ENCODE measurements at regions not wholly inside any gene's neighbourhood (a gene's known extent, or its start where the extent isn't known, plus 50 kb on each side); places are given as distances from the start of the nearest gene placed in this dataset.

DNA sequence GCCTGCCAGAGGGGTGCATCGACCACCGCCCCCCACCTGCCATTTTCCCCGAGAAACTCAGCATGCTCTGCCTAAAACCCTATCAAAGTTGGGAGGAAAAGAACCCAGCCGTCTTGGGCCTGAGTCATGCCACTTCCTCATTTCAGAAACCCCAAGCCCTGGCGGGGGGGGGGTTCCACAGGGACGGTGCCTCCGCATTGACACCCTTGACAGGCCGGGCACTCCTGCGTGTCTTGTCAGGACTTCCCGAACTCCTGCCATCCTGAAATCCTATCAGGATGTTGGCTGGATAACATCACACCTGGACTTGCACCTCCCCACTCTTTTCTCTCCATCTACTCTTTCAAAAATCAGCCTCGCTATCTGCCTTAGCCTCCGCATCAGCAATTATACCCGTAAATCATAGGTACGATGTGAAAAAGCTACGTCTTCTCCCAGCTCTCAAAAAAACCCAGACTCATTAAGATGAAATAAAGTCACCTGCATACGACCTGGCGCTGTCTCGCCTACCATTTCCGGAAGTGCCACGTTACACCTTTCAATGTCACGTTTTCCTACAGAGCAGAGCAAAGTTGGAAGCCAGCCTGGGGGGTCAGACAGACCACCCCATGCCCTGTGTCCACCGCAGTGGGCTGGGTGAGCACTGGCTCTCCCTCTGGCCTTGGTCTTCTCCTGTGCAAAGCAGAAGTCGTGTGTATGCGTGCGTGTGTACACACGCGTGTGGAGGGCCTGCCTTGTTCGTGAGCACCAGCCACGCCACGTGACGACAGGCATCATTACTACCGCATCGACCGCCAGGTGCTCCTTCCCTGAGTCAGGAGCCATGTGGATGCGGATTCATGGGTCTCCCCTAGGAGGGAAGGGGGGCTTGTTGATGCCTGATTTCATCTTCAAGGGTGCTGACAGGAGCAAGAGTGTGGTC lies 96.7 kb downstream of the RFLNA start:
- no peak for DNase-seq

DNA sequence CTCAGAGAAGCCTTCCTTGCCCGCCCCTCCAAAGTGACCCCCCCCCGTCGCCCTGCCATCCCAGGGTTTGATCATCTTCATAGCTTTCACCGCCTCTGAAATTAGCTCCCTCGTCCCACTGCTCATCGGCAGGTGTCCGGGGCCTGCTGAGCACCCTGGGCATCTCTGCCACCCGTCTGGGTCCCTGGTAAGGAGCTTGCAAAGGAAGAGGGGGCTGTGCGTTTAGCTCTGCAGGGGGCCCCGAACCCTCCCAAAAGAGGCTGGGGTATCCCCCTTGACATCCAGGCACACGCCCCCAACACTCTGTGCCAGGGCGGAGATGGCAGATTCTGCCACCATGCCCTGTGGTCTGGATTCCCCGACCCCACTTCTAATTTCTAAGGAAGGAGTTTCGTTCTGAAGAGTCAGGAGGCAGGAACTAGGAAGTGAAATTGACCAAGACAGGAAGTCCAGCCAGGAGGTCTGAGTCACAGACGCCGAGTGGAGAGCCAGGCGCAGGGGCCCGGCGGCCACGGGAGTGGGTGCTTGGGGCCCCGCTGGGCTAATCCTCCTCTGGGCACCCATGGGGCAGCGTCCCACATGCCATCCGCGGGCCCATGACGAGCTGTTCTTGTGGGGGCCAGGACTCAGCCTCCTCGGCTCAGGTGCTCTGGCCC lies 95.7 kb downstream of the RFLNA start:
- no peak for DNase-seq

- no peak for DNase-seq
These were observed 95.0 kb downstream of the RFLNA start for GRCh38 chr12:124389725-124390441.

DNA sequence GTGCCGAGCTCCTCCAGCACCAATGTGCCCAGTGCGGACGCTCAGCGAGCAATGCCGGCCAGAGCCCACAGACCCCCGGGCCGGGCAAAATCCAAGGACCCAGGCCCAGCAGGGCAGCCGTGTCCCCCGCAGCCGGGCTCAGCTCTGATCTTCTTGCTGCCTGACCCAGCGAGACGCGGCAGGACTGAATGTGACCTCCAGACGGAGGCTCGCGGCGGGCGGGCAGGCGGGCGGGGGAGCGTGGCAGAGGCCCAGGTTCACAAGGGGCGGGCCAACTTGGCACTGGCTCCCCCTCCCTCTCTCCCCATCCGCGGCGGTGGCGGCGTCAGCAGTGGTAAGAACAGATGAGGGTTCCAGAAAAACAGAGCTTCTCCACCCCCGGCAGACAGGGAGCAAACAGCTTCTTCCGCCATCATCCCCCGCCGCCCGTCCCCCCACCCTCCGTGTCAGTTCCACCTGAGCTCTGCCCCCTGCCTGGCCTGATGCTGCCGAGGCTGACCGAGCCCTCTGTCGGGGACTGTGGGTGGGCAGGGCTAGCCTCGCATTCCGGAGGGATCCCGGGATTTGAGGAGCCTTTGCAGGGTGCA lies 94.3 kb downstream of the RFLNA start:
- no peak for DNase-seq

DNA sequence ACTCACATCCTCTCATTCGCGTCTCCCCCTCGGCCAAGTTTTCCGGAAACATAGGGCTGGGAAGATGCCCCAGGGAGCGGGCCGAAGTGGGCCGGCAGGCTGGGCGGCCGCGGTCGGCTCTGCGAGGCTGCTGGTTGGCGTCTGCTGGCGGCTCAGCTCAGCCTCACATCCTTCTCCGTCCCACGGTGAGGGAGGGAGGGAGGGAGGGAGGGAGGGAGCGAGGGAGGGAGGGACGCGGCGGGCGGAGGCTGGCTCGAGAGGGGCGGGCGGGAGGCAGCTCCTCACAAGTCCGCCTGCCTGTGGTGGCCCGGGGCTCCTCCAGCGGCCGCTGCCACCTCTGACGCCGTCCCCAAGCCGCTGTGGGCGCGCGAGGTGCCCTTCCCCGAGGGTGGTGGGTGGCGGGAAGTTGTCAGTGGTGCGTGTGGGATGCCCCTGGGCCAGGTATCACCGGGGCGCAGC lies 93.8 kb downstream of the RFLNA start:
- no peak for DNase-seq

DNA sequence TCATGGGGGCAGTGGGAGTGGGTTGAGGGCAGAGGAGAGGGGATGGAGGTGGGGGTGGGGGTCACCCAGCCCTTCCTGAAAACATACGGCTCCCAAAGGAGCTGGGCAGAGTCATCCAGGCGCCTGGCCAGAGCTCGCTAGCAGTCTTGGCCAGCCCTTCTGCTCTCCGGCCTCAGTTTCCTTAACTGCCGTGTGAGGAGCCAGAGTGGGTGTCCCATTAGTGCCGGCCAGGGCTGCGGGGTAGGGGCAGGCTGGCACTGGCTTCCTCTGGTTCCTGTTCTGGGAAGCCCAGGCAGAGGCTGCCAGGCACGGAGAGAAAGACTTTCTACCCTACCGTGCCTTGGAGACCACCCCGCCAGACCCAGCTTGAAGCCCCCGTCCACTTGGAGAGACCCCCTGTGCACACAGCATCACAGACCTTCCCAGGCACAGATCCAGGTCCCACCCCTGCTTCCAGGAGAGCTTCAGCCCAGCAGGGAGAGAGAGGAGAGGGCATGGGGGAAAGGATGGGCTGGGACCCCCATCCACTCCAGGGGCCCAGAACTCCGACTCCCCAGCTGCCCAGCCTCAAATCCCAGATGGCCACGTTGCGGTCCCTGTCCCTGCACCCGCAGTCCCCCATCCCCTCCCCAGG lies 93.3 kb downstream of the RFLNA start:
- no peak for DNase-seq

DNA sequence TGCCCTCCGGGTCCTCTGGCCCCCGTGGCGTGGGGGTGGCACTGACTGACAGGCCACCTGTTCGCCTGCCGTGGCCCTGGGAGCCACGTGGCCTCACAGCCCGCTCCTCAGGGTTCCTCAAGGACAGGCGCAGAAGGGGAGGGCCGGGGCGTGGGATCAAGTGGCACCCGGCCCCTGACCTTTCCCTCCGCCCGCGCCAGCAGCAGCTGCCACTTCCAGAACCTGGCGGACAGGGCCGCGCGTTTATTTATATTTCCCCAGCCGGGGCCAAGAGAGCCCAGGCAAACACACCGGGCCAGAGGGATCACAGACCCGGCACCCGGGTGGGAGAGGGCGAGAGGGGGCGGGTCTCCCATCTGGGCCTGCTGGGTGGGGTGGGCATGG lies 92.6 kb downstream of the RFLNA start:
- no peak for DNase-seq

DNA sequence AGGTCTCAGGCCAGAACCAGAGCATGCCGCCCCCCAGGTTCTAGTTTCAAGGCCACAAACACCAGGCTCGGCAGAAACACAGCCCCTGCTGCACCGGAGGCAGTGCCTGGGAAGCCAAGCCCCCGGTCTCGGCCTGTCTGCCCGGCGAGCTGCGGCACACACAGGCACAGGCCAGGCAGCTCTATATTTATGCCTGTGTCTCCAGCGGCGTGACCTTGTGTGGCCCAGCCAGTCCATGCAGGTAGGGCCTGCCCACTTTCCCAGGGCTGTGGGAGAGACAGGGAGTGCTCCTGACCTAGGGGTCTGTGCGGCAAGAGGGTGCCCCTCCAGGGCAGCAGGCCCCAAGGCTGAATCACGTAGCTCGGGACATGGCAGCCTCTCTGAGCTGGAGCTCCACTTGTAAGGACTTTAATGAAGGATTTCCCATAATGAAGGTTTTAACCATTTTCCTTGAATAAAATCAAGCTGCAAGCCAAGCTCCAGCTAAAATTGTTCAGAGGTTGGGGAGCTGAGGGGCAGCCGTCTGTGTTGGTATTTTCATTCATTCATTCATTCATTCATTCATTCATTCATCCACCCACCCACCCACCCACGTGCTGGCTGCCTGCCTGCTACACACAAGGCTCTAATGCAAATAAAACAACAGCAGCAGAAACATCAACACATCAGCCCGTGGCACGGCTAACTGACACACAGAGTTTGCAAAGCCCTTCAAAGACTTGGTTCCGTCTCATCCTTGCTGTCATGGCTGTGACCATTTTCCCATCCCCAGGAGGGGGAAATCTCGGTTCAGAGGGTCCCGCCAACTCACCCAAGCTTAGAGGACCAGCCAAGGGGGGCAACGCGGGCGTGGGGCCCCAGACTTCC lies 92.0 kb downstream of the RFLNA start:
- DNase-seq, result no peak

GRCh38 chr12:124386059-124386458 lies 91.2 kb downstream of the RFLNA start:
- no peak for DNase-seq

DNA sequence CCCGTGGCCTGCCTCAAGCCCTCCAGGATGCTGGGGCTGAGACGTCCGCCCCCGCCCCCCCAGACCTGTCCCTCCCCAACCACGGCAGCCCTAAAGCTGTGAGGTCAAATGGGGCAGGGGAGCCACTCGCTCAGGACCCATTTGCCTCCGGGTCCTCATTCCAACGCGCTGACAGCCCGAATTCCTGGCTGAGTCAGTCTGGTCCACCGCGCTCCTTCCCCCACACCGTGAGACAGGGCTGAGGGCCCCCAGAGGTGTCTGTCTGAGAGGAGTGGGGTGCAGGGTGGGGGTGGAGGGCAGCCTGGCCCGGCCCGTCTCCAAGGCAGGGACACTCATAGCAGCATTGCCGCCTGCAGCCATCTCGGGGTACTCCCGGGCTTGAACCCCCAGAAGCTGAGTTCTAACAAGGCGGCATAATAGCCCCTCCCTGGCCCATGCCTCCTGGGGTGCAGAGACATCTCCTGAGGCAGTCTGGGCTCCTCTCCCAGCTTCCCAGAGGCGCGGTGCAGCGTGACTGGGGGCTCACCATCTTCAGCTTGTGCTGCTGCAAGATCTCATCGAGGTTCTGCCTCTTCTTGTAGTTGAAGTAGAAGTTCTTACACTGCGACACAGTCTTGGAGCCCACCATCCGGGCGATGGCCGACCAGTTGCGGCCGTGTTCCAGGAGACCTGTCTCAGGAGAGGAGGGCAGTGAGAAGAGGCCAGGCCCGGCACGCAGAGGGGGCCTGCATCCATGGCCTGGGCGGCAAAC lies 90.5 kb downstream of the RFLNA start:
- no peak for DNase-seq

GRCh38 chr12:124384299-124384894 lies 89.5 kb downstream of the RFLNA start:
- no peak for DNase-seq

GRCh38 chr12:124383028-124383427 lies 88.1 kb downstream of the RFLNA start:
- DNase-seq, result no peak

DNA sequence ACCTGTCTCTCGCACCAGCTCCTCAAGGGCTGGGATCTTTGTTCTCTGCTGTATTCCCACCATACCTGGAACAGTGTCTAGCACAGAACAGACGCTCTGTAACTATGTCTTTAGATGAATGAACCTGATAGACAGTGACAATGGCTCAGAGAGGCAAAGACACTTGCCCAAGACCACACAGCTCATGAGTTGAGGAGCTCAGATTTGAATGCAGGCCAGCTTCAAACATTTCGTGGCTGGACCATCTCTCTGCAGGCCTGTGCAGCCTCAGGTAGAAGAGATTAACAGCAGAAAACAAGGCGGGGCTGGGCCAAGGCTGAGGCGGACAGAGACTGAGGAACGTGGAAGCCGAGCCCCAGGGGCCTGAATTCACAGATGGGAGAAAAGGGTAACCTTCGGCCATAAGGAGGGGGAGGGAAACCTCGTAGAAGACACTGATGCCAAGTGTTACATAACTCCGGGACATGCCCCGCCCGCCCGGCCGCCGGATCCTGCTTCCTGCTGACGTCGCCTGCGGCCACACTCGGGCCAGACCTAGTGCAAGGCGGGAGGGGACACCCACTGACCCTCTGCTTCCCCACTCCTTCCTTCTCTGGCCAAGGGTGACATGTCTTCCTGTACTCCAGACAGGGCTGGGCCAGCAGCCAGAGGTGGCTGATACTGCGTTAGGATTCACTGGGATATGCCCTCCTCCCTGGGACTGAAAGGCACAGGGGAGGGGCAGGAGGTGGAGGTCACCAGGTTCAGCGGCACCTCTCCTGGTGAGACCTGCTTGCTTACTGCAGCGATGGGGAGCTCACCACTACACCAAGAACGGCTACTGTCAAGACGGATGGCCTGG lies 86.8 kb downstream of the RFLNA start:
- no peak for DNase-seq

- no peak for DNase-seq
These were observed 86.0 kb downstream of the RFLNA start for GRCh38 chr12:124380796-124381455.

DNA sequence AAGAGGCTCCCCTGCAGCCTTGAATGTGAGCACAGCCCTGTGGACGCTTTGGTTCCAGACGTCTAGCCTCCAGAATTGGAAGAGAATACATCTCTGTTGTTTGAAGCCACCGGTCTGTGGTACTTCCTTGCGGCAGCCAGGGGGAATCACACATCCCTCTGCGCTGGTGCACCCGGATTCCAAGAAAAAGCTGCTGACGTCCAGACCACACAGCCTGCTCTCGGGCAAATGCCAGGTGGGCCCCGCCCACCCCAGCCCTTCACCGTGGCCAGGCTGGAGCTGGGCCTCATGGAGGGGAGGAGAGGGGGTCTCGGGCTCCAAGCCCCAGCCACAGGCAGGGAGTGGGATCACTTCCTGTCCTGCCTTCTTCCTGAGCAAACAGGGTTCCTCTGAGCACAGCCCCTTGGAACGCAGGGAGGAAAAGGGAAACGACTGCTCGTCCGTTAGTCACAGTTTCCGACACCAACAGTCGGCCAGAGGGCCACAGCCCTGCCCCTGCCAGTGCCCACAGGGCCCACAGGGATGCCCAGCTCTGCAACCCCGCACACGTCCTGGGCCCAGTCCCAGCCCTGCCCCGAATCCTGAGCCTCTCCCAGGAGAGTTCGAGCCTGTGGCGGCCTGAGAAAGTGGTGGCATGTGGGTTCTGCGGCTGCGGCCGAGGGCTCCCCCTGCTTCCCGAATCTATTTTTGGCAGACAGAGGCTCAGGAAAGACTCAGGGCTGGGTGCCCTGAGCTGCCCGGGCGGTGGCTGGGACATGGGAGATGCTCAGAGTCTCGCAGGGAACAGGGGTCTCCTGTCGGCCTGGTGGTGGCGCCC lies 85.3 kb downstream of the RFLNA start:
- DNase-seq, result no peak

DNA sequence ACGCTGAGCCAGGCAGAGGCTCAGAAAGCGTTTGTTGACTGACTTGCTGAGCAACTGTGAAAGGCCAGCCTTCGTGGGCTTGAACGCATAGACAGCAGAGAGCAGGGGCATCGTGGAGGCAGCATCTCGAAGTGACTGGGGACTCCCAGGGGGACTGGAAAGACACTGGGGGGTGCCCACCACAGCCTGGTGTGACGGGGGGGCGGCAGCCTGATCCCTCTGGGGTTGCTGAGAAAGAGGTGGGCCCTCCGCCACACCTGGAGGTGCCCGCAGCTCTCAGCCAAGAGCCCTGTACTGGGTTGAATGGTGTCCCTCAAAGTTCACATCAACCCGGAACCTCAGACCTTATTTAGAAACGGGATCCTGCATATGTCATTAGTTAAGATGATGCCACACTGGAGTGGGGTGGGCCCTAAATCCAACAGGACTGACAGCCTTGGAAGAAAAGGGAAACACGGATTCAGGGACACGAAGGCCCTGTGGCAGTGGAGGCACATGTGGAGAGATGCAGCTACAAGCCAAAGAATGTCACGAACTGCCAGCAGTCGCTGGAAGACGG lies 84.6 kb downstream of the RFLNA start:
- DNase-seq, result no peak

GRCh38 chr12:124378926-124379325 lies 84.0 kb downstream of the RFLNA start:
- no peak for DNase-seq
